K562 (cell line): ENCODE measurements at regions not wholly inside any gene's neighbourhood (a gene's known extent, or its start where the extent isn't known, plus 50 kb on each side); places are given as distances from the start of the nearest gene placed in this dataset.

Experiments used
- FIP1L1 ChIP-seq: fragments of 200-400 bp; formaldehyde crosslinking; IDR thresholded peaks from 2 replicates; pipeline ENCODE4 v1.6.1; 2018; ENCODE audit warnings: mild to moderate bottlenecking, low read depth, low read length; ENCODE audit not compliant: poor library complexity, severe bottlenecking
- GABPB1 ChIP-seq: sonication (generic); formaldehyde crosslinking; IDR thresholded peaks from 2 replicates; pipeline ENCODE4 v1.8.0; 2022; ENCODE audit warnings: mild to moderate bottlenecking, missing genetic modification reagents
- HNRNPLL ChIP-seq: fragments of 200-400 bp; formaldehyde crosslinking; IDR thresholded peaks from 2 replicates; pipeline ENCODE4 v1.6.1; 2017; ENCODE audit warnings: low read length, low read depth, mild to moderate bottlenecking; ENCODE audit not compliant: poor library complexity, severe bottlenecking
- NBN ChIP-seq: fragments of 450-650 bp; IDR thresholded peaks from 2 replicates; pipeline ENCODE4 v1.6.1; 2016; ENCODE audit warnings: low read depth, mild to moderate bottlenecking
- PHB ChIP-seq: fragments of 250-450 bp; sonication (Bioruptor Pico); IDR thresholded peaks from 2 replicates; pipeline ENCODE4 v1.5.0; 2021
- POLR2AphosphoS5 ChIP-seq: IDR thresholded peaks from 2 replicates; pipeline ENCODE4 v1.6.1; 2011; ENCODE audit warnings: mild to moderate bottlenecking, low read depth, low read length, moderate library complexity; ENCODE audit not compliant: control insufficient read depth, insufficient read depth

- TF ChIP-seq POLR2AphosphoS5 (no peak), GABPB1 (no peak), HNRNPLL (no peak), PHB (no peak), NBN (no peak), FIP1L1 (no peak)
Observed at GRCh38 chrX:7545564-7545963, 297.4 kb upstream of the VCX start.
